ENCODE measurements at regions not wholly inside any gene's neighbourhood (a gene's known extent, or its start where the extent isn't known, plus 50 kb on each side); places are given as distances from the start of the nearest gene placed in this dataset.

DNA sequence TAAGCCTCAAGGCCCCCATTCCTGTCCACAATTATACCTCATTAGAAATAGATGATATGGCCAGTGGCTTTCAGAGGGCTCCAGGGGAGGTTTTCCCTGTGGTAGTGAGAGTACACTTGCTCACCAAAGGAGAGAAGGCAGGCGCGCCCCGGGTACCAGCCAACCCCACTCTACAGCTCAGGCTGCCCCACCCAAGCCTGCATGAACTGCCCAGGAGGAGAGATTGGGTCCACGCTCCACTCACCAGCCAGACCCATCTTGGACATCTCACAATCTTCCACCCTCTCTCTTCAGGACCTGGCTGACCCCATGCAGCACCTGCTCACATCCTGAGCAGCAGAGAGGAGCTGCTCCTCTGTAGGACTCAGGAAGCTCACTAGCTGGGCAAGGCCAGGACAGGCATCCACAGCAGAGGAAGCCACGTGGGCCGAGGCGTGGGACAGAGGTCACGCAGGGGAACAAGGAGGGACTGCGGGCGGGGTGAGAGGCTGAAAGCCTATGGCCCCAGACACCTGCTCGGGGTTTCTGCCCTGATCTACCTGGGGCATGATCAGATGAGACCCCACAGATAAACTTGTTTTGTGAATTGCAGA is 53.9 kb upstream of the GLI2 start:
- H3K27ac Mint-ChIP-seq = no peak overlapping the region
- CTCF ChIA-PET = interaction anchor here (0.7 to 2.7 kb wide), 7 partner anchors 10 to 573 kb away, joined by 3 to 26 read pairs (median 4); no protein-coding TSS in a partner anchor
- no peaks in the 10 kb centered on the region for H3K36me3 Mint-ChIP-seq
- no peaks in the 10 kb centered on the region for H3K9me3 Mint-ChIP-seq
- peaks cover 45% of the 10 kb centered on the region for H3K27me3 Mint-ChIP-seq
- H3K4me3 Mint-ChIP-seq = no peak overlapping the region
- no peaks in the 10 kb centered on the region for H3K4me1 Mint-ChIP-seq
- DNase-seq = peak; percentile 8

DNA sequence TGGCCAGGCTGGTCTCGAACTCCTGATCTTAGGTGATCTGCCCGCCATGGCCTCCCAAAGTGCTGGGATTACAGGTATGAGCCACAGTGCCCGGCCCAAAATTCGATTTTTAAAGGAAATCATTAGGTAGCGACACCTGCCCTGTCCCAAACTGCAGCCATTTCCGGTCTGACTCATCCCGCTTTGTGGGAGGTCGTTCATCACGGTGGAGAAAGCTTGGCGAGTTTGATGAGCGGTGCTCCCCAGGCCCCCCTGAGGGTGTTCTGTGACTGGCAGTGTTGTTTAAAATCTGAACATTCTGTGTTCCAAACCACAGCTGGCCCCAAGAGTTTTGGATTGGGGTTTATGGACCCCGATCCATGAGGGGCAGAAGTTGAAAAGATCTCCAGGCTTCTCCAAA is 53.0 kb upstream of the GLI2 start:
- Mint-ChIP-seq H3K9me3 (no peaks in the 10 kb centered on the region), H3K27me3 (peaks cover 39% of the 10 kb centered on the region), H3K4me1 (no peaks in the 10 kb centered on the region), H3K27ac (no peak overlapping the region), H3K36me3 (no peaks in the 10 kb centered on the region), H3K4me3 (no peak overlapping the region)
- DNase-seq = no peak
- CTCF ChIA-PET = interaction anchor here (0.7 to 2.7 kb wide), 4 partner anchors 11 to 350 kb away, joined by 3 to 26 read pairs (median 3); no protein-coding TSS in a partner anchor

DNA sequence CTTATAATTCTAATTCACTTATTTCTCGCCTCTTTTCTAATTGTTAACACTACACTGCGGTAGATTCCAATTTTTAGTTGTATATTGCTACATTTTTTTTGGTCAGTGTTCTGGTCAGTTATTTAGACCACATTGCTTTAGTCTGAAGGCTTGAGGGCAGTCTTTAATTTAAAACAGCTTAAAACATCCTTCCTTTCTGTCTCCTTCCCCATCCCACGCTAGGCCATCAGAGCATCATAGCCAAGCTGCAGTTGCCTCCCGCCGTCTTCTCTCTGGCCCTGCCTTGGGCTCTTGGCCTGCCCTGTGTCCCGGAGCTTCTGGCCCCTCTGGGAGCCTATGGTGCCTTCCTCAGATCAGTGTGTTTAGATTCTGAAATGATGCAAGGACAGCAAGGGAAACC is 52.6 kb upstream of the GLI2 start:
- H3K9me3 Mint-ChIP-seq = no peaks in the 10 kb centered on the region
- H3K4me1 Mint-ChIP-seq = no peaks in the 10 kb centered on the region
- CTCF ChIA-PET = interaction anchor here (1.1 kb wide), 1 partner anchor 351 kb away, joined by 3 read pairs; no protein-coding TSS in a partner anchor
- H3K4me3 Mint-ChIP-seq = no peak overlapping the region
- no peak for DNase-seq
- H3K27ac Mint-ChIP-seq = no peak overlapping the region
- H3K36me3 Mint-ChIP-seq = no peaks in the 10 kb centered on the region
- H3K27me3 Mint-ChIP-seq = peaks cover 37% of the 10 kb centered on the region

DNA sequence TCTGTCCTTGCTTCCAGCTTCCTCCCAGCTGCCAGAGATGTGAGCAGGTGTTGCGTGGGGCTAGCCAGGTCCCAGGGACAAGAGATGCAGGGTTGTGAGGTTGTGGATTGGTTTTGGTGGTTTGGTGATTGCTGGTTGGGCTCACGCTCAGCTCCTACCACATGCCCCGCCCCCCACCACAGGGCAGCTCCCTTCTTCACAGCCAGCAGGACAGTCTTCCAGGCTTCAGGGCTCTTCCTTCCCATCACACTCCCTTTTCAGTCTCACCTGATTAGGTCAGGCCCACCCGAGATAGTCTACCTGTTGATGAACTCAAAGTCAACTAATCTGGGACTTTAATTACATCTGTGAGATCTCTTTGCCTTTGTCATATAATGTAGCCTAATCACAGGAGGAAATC is 52.0 kb upstream of the GLI2 start:
- Mint-ChIP-seq H3K4me3 (no peak overlapping the region), H3K9me3 (no peaks in the 10 kb centered on the region), H3K4me1 (no peaks in the 10 kb centered on the region), H3K27me3 (peaks cover 31% of the 10 kb centered on the region), H3K27ac (no peak overlapping the region), H3K36me3 (no peaks in the 10 kb centered on the region)
- DNase-seq = no peak
- CTCF ChIA-PET = interaction anchor here (1.1 kb wide), 1 partner anchor 351 kb away, joined by 3 read pairs; no protein-coding TSS in a partner anchor

DNA sequence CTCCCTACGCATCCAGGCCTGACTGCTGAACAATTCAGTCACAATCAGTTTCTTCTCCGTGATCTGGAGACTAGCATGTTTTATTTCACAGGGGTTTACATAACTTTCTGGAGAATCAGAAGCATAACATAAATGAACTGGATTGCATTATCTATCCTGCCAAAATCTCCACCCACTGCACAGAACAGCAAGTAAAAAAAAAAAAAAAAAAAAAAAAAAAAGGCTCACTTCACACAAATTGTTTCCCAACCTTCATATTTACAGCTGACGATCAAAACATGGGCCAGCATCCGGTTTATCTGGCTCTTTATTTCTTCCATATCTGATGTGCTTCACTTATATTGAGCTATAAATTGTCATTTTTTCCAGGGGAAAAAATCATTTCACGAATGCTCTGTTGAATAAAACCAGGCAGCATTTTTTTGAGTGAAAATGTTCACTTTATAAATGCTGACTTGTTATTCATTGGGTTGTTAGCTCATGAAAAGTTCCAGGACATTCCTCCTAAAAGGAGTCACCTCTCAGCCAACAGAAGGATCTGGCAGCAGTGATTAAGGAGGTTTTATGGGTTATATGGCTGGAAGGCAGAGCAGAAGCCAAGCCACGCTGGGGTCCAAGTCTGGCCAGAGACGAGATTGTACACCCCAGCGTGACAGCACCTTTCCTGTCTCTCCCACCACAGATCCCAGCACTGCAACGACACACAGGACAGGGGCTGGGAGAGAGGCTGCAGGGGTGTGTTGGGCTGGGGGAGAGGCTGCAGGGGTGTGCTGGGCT is 51.2 kb upstream of the GLI2 start:
- DNase-seq = peak; percentile 3

DNA sequence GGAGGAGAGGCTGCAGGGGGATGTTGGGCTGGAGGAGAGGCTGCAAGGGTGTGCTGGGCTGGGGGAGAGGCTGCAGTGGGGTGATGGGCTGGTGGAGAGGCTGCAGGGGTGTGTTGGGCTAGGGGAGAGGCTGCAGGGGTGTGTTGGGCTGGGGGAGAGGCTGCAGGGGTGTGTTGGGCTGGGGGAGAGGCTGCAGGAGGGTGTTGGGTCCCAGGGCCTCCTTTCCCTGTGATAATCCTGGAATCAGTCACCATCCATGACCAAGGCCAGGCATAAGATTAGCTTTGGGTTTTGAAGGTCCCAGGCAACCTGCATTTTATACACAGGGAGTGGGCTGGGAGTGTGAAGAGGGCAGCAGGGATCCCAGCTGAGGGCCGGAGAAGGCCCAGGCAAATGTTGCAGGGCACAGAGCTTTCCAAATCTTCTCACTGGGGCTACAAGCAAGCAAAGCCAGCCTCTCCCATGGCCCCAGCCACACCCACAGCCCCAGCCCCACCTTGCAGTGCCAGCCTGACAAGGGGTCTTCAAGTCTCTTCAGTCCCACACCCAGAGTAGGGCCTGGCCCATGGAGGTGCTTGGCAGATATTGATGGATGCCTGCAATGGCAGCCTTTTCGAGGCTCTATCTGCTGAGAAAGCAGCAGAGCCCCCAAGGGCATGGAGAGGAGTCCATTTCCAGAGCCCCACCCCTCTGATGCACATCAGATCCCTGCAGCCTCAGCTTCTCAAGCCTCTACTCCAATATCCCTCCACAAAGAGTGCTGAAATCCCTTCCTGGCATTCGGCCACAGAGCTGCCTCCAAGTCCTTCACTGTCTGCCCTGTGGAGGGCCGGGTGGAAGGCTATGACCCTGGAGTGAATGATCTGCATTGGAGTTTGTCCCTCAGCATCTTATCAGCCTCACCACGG is 50.3 kb upstream of the GLI2 start:
- H3K36me3 Mint-ChIP-seq = no peaks in the 10 kb centered on the region
- peaks cover 20% of the 10 kb centered on the region for H3K27me3 Mint-ChIP-seq
- peak; percentile 19 for DNase-seq
- H3K9me3 Mint-ChIP-seq = no peaks in the 10 kb centered on the region
- no peak overlapping the region for H3K27ac Mint-ChIP-seq
- CTCF ChIA-PET = interaction anchor here (1.1 kb wide), 1 partner anchor 8 kb away, joined by 3 read pairs; no protein-coding TSS in a partner anchor
- H3K4me1 Mint-ChIP-seq = no peaks in the 10 kb centered on the region
- no peak overlapping the region for H3K4me3 Mint-ChIP-seq

More for the DNA sequence above, 51.2 kb upstream of the GLI2 start:
- no peak overlapping the region for H3K27ac Mint-ChIP-seq
- H3K4me1 Mint-ChIP-seq = no peaks in the 10 kb centered on the region
- peaks cover 24% of the 10 kb centered on the region for H3K27me3 Mint-ChIP-seq
- H3K4me3 Mint-ChIP-seq = no peak overlapping the region
- CTCF ChIA-PET = interaction anchor here (0.7 to 0.8 kb wide), 2 partner anchors 342 to 390 kb away, joined by 3 to 4 read pairs; no protein-coding TSS in a partner anchor
- H3K36me3 Mint-ChIP-seq = no peaks in the 10 kb centered on the region
- no peaks in the 10 kb centered on the region for H3K9me3 Mint-ChIP-seq
